Activated CD8-positive, alpha-beta memory T cell treated with anti-CD3 and anti-CD28 coated beads for 48 hours (primary cell): ENCODE measurements at regions not wholly inside any gene's neighbourhood (a gene's known extent, or its start where the extent isn't known, plus 50 kb on each side); places are given as distances from the start of the nearest gene placed in this dataset.

Experiments
- DNase-seq, 3 experiments: peaks; one replicate each; pipeline ENCODE4 v3.0.0-alpha.2; 2020; ENCODE audit warnings: low read depth in 2 of 3, low spot score in 2 of 3

DNA sequence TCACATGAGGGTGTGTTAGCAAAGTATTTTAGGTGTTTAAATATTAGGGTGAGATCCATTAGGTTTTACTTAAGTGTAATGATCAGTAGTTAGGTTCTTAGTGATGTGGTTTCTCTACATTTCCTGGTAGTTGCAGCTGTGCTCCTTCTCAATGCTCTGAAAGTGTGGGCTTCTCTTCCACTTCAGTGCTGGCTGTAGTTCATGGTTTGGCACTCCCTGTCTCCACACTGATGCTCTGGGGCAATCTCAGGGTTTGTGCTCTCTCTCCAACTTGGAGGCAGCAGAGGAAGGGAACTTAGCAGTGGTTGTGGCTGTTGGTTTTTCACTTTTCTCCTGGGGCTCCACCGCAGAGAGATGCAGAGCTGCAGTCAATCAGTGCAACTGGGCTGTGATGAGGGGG, 507.5 kb downstream of the TMEM232 start:
- no peak for DNase-seq

DNA sequence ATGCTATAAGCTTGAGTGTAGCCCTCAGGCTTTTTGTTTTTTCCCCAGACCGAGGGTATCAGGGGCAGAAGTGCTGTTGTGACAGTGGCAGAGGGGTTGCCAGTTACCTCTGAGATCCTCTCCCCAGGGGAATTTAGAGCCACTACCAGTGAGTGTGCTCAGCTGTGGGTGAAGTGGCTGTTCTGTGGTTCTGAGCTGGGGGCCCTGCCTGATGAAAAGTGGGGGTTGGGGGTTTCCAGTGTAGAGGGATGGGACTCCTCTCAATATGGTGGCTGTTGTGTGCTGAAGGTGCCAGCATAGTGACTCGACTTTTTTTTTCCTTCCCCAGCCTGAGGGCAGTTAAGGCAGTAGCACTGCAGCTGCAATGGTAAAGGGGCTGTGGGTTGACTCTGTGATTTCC, 506.7 kb downstream of the TMEM232 start:
- no peak for DNase-seq

DNA sequence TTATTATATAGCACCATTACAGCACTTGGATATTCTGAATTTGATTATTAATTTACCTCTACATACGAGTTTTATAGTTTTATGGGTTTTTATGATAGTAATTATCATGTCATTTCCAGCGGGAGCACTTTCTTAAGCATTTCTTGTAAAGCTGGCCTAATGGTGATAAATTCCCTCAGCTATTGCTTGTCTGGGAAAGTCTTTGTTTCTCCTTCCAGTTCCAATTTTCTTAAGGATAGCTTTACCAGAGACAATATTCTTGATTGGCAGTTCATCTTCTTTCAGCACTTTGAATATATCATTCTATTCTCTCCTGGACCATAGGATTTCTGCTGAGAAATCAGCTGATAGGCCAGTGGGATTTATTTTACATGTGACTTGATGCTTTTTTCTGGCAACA, 505.4 kb downstream of the TMEM232 start:
- no peak for DNase-seq

DNA sequence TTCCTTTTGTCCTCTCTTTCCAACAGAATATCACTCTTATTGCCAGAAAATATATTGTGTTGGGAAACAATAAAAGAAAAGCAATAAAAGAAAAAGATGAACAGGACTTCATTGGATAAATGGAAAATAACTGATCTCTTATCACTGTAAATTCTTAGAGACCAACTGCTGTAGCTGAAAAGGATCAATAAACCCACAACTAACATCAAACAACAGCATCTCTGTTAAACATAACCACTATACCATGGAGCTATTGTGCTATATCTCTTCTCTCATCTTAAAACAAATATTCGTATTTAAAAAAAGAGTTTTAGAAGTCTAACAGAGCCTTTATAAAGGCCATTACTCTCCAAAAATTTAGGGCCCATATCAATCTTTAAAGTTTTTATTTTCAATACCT, 502.4 kb downstream of the TMEM232 start:
- no peak for DNase-seq

DNA sequence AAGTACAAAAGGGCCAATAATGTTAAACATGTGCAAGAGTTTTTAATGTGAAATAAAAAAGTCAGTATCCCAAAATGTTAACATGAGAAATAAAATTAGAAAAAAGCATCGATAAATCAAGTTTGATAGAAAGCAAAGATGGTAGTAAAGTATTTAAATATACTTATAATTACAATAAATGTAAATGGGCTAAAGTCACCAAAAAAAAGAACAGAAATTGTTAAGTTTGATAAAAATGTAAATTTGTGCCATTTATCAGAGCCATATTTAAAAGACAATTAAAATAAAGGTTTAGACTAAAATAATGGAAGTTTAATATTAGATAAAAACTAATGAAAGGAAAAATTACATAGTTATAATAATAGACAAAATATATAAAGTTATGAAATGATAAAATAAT, 500.5 kb downstream of the TMEM232 start:
- no peak for DNase-seq

DNA sequence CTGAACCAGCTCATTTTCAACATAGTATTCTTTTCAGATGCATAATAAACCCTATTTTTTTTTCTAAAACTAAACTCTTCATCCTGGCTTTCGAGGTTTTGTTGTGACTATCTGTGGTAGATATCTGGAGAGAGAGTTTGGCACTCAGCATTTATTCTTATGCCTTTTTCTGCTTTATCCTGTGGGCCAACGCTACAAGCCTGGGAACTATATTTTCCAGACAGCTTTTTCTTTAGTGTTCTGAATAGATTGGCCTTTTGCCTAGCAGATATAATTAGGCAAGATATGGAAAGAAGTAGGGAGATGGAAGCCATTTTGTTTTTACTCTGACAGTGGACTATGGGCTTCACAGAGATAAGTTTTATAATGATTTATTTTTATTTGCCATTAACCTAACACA, 486.7 kb downstream of the TMEM232 start:
- no peak for DNase-seq

- DNase-seq, result no peak
Measured at GRCh38 chr5:110242950-110243349, 483.5 kb downstream of the TMEM232 start.

DNA sequence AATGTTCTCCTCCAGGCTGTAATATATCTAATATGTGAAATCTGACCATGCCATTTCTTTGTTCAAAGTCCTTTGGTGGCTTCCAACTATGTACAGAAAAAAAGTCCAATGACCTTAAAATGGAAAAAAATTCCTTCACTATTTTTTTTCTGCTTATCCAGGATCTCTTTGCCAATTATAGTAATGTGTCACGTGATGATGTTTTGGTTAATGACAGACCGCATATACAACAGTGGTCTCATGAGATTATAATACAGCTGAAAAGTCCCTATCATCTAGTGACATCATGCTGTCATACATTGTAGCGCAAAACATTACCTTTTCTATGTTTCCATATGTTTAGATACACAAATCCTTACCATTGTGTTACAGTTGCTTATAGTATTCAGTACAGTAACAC, 477.6 kb downstream of the TMEM232 start:
- no peak for DNase-seq

DNA sequence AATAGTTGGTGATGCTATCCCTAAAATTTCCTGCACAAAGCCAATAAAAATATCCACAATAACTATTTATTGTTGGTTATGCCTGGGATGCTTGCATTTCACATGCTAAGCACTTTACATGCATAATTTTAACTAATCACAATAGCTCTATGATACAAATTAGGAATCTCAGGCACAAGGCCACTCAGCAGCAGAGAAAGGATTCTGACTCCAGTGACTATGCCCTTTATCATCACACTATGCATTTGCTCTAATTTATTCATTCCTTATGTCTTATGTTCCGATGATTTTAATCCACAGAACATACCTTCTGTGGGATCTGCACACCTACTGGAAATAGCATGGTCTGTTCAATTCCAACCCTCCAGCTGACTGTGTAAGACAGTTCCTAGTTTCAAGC, 476.1 kb downstream of the TMEM232 start:
- DNase-seq, result no peak

- no peak for DNase-seq
Measured at GRCh38 chr5:110250755-110251154, 475.7 kb downstream of the TMEM232 start.

- no peak for DNase-seq
Measured at GRCh38 chr5:110251366-110251765, 475.1 kb downstream of the TMEM232 start.

GRCh38 chr5:110255194-110255593, 471.3 kb downstream of the TMEM232 start:
- DNase-seq, result no peak

DNA sequence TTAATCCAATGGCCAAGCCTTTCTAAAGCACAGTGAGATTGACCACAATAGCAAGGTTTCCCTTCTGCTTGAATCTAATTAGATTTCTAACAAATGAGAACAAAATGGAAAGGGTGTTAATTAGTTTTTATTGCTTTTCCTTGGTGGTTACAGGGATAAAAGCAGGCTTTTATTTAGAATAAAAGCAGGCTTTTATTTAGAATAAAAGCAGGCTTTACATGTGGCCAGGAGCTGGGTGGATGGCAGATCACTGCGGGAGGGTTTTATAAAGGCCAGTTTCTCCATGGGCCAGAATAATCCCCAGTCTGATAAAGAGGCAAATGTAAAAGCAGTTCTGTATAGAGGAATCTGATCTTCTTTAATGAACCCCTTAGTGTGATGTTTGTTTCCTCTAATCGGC, 470.2 kb downstream of the TMEM232 start:
- no peak for DNase-seq

GRCh38 chr5:110257971-110258370, 468.5 kb downstream of the TMEM232 start:
- DNase-seq, result no peak

- no peak for DNase-seq
Measured at GRCh38 chr5:110258460-110259216, 467.8 kb downstream of the TMEM232 start.

DNA sequence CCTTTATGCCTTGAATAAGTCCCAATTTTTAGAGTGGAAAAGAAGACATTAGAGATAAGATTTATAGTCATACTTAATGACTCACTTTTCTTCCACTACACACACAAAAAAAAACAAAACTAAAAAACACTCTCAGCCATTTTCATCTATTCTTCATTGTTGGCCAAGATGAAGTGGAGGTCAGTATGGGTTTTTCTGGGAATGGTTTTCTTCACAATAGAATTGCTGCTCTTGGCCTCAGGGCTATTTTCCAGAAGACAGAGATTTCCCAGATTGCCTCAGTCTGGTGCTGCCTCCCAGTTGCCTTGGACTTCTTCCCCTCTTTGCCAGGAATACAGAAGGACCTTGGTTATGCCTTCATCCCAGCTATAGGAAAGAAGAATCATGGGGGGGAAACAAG, 463.7 kb downstream of the TMEM232 start:
- no peak for DNase-seq

- no peak for DNase-seq
Measured at GRCh38 chr5:110264661-110265060, 461.8 kb downstream of the TMEM232 start.

DNA sequence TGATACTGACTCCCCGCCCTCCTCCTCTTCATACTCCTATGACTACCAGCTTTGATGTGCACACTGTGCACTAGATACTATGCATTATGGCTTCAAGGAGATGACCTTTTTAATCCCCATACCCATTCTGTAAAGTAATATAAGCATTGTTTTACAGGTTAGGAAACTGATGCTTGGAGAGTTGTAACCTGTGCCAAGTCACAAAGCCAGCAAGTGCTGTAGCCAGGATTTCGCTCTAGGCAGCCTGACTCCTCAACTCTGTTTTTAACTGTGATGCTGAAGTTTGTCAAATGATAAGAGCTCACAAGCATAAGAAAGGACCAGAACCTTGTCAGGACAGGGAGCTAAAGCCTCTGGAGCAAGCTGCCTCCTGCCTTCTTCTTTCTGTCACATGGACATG, 461.3 kb downstream of the TMEM232 start:
- DNase-seq, result no peak

DNA sequence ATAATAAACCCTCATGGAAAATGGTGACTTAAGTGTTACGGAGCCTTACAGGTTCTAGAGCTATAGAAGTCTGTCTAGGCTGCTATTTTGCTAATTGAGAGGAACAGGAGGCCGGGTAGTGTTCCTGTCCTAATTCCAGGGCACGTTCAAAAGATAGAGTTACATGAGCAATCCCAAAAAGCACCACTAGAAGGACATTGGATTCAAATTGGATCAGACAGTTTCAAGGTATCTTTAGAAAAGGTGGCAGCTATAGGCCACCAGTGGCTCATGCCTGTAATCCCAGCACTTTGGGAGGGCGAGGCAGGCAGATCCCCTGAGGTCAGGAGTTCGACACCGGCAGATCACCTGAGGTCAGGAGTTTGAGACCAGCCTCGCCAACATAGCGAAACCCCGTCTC, 458.8 kb downstream of the TMEM232 start:
- no peak for DNase-seq

- DNase-seq, result no peak
Measured at GRCh38 chr5:110268283-110268682, 458.2 kb downstream of the TMEM232 start.

GRCh38 chr5:110268985-110269384, 457.5 kb downstream of the TMEM232 start:
- no peak for DNase-seq

DNA sequence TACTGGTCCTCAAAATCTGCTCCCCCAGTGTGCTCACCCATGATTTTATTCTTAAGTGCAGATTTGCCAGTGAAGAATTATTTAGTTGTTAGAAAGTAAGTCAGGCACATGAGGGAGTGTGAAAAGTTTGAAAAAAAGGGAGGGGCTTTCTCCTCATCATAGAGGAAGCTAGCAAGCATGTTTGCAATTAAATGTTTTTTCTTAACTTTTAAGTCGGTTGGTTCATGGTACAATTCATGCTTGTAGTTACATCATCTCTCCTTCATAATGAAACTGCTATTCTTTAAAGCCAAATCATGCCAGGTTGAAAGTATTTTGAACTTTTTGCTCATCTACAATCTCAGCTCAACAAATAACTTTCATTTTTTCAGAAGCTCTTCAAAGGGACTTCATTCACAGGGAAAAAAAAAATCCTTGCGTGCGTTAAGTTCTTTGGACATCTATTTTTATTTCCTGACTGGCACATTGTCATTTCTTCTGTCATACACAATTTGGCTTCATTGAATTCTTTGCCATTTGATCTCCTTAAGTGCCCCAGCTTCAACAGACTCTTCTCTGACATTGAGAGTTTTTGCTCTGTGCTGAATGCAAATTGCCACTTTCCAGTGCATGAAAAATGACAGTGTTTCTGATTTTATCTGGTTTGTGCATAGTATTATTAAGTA, 456.9 kb downstream of the TMEM232 start:
- no peak for DNase-seq

DNA sequence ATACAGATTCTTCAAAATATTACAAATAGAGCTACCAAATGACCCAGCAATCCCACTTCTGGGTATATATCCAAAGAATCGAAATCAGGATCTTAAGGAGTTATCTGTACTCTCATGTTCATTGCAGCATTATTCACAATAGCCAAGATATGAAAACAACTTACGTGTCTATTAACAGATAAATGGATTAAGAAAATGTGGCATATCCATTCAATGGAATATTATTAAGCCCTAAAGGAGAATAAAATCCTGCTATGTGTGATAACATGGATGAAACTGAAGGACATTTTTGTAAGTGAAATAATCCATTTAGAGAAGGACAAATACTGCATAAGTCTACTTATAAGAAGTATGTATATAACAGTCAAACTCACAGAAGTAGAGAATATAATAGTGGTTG, 450.6 kb downstream of the TMEM232 start:
- DNase-seq, result no peak
